ENCODE measurements at regions not wholly inside any gene's neighbourhood (a gene's known extent, or its start where the extent isn't known, plus 50 kb on each side); places are given as distances from the start of the nearest gene placed in this dataset.

DNA sequence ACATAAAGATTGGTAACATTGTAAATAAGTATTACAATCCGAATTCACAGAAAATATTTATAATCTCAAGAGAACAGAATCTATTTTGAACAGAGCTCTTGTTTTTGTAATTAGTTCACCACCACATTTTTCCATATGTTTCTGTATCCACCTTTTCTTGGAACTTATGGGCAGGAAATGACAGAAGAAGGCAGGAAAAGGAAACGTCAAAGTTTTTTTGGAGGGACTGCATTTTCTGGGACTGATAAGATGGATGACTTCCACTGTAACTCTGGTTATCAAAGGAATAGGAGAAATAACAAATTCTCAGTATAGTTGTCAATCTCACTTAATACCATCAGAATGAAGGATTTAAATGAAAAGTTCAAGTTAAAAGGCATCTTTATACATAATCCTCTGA lies 75.1 kb upstream of the SMNDC1 start:
- H3K79me2 ChIP-seq (ENCODE audit: insufficient read depth, low read length) = no peaks in the 10 kb centered on the region
- H3K4me2 ChIP-seq (ENCODE audit: low read length) = no peak overlapping the region
- no peaks in the 10 kb centered on the region for H4K20me1 ChIP-seq (ENCODE audit: insufficient read depth, low read length)
- H3K4me1 ChIP-seq (ENCODE audit: insufficient read depth, low read length, severe bottlenecking) = peaks cover 14% of the 10 kb centered on the region
- H3K9me3 ChIP-seq (ENCODE audit: low read length) = no peaks in the 10 kb centered on the region
- no peak overlapping the region for H3K27ac ChIP-seq (ENCODE audit: low read depth, low read length, poor library complexity, severe bottlenecking)
- H3K27me3 ChIP-seq (ENCODE audit: insufficient read depth, low read length) = no peaks in the 10 kb centered on the region
- no peaks in the 10 kb centered on the region for H3F3A ChIP-seq (ENCODE audit: insufficient read depth, low read length)
- H2AFZ ChIP-seq (ENCODE audit: low read length) = no peak overlapping the region
- H3K9ac ChIP-seq (ENCODE audit: low read length) = no peak overlapping the region
- H3K4me3 ChIP-seq (ENCODE audit: low read depth, low read length, poor library complexity, severe bottlenecking) = no peak overlapping the region
- TF ChIP-seq, protein P1, sequence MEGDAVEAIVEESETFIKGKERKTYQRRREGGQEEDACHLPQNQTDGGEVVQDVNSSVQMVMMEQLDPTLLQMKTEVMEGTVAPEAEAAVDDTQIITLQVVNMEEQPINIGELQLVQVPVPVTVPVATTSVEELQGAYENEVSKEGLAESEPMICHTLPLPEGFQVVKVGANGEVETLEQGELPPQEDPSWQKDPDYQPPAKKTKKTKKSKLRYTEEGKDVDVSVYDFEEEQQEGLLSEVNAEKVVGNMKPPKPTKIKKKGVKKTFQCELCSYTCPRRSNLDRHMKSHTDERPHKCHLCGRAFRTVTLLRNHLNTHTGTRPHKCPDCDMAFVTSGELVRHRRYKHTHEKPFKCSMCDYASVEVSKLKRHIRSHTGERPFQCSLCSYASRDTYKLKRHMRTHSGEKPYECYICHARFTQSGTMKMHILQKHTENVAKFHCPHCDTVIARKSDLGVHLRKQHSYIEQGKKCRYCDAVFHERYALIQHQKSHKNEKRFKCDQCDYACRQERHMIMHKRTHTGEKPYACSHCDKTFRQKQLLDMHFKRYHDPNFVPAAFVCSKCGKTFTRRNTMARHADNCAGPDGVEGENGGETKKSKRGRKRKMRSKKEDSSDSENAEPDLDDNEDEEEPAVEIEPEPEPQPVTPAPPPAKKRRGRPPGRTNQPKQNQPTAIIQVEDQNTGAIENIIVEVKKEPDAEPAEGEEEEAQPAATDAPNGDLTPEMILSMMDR (IDR thresholded peaks at IDR 0.05; ENCODE audit: low read length) = no peak
- TF ChIP-seq EZH2 (IDR thresholded peaks at IDR 0.05; ENCODE audit: borderline replicate concordance, low read length) = no peak
- no peaks in the 10 kb centered on the region for H3K9me2 ChIP-seq (ENCODE audit: low read depth, low read length)
- no peaks in the 10 kb centered on the region for H3K36me3 ChIP-seq (ENCODE audit: insufficient read depth, low read length)

- no peak for TF ChIP-seq EZH2 (IDR thresholded peaks at IDR 0.05; ENCODE audit: borderline replicate concordance, low read length)
- TF ChIP-seq, protein P1 (IDR thresholded peaks at IDR 0.05; ENCODE audit: low read length) = no peak
- H2AFZ ChIP-seq (ENCODE audit: low read length) = no peak overlapping the region
- no peak overlapping the region for H3K4me3 ChIP-seq (ENCODE audit: low read depth, low read length, poor library complexity, severe bottlenecking)
- H3K4me1 ChIP-seq (ENCODE audit: insufficient read depth, low read length, severe bottlenecking) = peaks cover 14% of the 10 kb centered on the region
- no peaks in the 10 kb centered on the region for H3K36me3 ChIP-seq (ENCODE audit: insufficient read depth, low read length)
- no peak overlapping the region for H3K27ac ChIP-seq (ENCODE audit: low read depth, low read length, poor library complexity, severe bottlenecking)
- no peaks in the 10 kb centered on the region for H3K9me2 ChIP-seq (ENCODE audit: low read depth, low read length)
- no peaks in the 10 kb centered on the region for H3K27me3 ChIP-seq (ENCODE audit: insufficient read depth, low read length)
- no peaks in the 10 kb centered on the region for H3F3A ChIP-seq (ENCODE audit: insufficient read depth, low read length)
- H3K9me3 ChIP-seq (ENCODE audit: low read length) = no peaks in the 10 kb centered on the region
- no peaks in the 10 kb centered on the region for H4K20me1 ChIP-seq (ENCODE audit: insufficient read depth, low read length)
- H3K9ac ChIP-seq (ENCODE audit: low read length) = no peak overlapping the region
- no peak overlapping the region for H3K4me2 ChIP-seq (ENCODE audit: low read length)
- no peaks in the 10 kb centered on the region for H3K79me2 ChIP-seq (ENCODE audit: insufficient read depth, low read length)
These were observed 75.6 kb upstream of the SMNDC1 start for GRCh38 chr10:110380293-110380692.

DNA sequence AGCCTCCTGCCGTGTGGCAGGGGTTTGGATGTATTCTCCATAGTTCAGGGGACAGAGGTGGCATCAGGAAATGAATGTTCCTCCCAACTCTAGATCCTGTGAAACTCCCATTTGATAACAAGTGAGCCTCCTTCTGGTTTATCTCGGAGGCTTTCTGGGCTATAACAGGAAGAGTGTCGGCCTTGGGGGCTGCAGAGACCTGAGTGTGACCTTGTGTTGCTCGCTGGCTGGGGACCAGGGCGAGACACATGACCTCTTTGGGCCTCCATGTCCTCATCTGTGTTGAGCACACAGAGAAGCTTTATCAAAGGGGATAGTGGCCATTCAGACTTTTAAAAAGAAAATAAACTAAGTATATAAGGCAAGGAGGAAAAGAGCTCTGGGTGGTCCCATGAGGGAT lies 78.0 kb upstream of the SMNDC1 start:
- TF ChIP-seq, protein P1 (IDR thresholded peaks at IDR 0.05; ENCODE audit: low read length) = no peak
- TF ChIP-seq EZH2 (IDR thresholded peaks at IDR 0.05; ENCODE audit: borderline replicate concordance, low read length) = no peak
- no peak overlapping the region for H3K9ac ChIP-seq (ENCODE audit: low read length)
- H3K4me2 ChIP-seq (ENCODE audit: low read length) = no peak overlapping the region
- H2AFZ ChIP-seq (ENCODE audit: low read length) = no peak overlapping the region
- H3K9me3 ChIP-seq (ENCODE audit: low read length) = no peaks in the 10 kb centered on the region
- H3K9me2 ChIP-seq (ENCODE audit: low read depth, low read length) = no peaks in the 10 kb centered on the region
- H3K27ac ChIP-seq (ENCODE audit: low read depth, low read length, poor library complexity, severe bottlenecking) = no peak overlapping the region
- no peaks in the 10 kb centered on the region for H3K27me3 ChIP-seq (ENCODE audit: insufficient read depth, low read length)
- no peaks in the 10 kb centered on the region for H3F3A ChIP-seq (ENCODE audit: insufficient read depth, low read length)
- no peaks in the 10 kb centered on the region for H4K20me1 ChIP-seq (ENCODE audit: insufficient read depth, low read length)
- peaks cover 20% of the 10 kb centered on the region for H3K4me1 ChIP-seq (ENCODE audit: insufficient read depth, low read length, severe bottlenecking)
- no peaks in the 10 kb centered on the region for H3K79me2 ChIP-seq (ENCODE audit: insufficient read depth, low read length)
- H3K36me3 ChIP-seq (ENCODE audit: insufficient read depth, low read length) = no peaks in the 10 kb centered on the region
- no peak overlapping the region for H3K4me3 ChIP-seq (ENCODE audit: low read depth, low read length, poor library complexity, severe bottlenecking)

Measured in OCI-LY1 (cell line).